ENCODE measurements at regions not wholly inside any gene's neighbourhood (a gene's known extent, or its start where the extent isn't known, plus 50 kb on each side); places are given as distances from the start of the nearest gene placed in this dataset.

DNA sequence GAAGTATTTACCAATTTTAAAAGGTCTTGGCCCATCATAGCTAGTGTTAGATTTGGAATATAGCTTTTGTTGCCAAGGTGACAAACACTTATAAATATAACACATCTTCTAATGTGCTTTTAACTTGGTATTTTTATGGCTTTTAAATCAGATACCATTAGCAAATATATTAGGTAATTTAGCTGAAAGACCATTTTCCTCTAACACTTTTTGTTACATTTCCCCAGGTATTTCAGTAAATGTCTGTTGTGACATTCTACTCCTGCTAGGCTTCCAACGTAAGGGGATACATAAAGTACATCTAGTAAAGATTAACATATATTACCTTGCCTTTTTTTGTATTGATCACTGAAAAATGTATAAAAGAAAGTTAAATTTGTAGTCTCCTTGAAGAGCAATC is 75.0 kb upstream of the SEM1 start:
- no peak for DNase-seq (ENCODE audit: low read depth)
- TF ChIP-seq, protein P1, sequence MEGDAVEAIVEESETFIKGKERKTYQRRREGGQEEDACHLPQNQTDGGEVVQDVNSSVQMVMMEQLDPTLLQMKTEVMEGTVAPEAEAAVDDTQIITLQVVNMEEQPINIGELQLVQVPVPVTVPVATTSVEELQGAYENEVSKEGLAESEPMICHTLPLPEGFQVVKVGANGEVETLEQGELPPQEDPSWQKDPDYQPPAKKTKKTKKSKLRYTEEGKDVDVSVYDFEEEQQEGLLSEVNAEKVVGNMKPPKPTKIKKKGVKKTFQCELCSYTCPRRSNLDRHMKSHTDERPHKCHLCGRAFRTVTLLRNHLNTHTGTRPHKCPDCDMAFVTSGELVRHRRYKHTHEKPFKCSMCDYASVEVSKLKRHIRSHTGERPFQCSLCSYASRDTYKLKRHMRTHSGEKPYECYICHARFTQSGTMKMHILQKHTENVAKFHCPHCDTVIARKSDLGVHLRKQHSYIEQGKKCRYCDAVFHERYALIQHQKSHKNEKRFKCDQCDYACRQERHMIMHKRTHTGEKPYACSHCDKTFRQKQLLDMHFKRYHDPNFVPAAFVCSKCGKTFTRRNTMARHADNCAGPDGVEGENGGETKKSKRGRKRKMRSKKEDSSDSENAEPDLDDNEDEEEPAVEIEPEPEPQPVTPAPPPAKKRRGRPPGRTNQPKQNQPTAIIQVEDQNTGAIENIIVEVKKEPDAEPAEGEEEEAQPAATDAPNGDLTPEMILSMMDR (conservative IDR thresholded peaks at IDR 0.05; ENCODE audit: low read depth, low read length): no peak
- H3K4me3 ChIP-seq (ENCODE audit: low read depth, low read length): no peak overlapping the region

DNA sequence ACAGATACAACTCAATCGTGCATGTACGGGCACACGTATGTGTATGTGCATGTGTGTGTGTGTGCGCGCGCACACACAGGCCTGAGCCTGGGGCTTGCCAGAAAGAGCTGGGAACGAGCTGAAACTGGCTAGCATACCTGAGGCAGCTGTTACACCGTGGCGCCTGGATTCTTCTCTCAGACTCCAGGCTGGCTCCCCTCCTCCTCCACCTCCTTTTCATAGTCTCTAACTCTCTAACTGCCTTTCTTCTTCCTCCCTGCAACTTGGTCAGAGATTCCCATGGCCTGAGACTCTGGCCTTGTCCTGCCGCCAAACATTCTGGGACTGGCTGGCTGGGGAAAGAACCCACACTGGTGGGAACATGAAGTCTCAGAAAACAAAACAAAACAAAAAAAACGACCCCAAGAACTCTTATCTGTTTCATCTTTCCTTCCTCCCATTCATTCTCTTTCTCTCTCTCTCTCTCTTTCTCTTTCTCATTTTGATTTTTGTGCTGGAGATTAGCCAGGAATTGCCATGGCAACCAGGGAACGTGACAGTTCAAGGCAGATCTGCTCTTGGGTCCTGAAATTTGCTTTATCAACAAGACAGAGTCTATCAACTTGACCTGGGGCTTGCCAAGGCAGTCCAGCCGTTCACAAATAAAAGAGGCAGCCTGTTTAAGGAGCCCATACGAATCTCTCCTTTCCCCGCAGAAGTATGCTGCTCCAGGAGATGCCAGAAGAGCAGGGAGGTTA is 76.8 kb upstream of the SEM1 start:
- no peak overlapping the region for H3K4me3 ChIP-seq (ENCODE audit: low read depth, low read length)
- DNase-seq (ENCODE audit: low read depth): no peak
- TF ChIP-seq, protein P1 (conservative IDR thresholded peaks at IDR 0.05; ENCODE audit: low read depth, low read length): no peak

DNA sequence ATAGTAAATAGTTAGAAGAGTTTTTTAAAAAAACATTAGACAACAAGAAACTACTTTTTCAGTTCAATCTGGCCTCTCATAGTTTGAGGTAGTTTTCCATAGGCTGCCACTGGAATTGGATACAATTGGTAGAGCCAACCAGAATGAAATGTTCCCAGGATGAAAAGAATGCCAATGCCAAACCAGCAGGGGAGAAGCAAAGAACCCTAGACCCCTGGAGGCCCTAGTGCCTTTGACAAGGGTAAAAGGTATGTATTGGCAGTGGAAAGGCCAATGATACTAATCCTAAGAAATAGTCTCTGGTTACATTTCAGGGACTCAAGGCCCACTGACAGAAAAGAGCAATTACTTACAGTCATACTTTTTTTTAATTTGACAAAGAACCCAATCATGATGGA is 77.4 kb upstream of the SEM1 start:
- no peak overlapping the region for H3K4me3 ChIP-seq (ENCODE audit: low read depth, low read length)
- TF ChIP-seq, protein P1 (conservative IDR thresholded peaks at IDR 0.05; ENCODE audit: low read depth, low read length): no peak
- no peak for DNase-seq (ENCODE audit: low read depth)

DNA sequence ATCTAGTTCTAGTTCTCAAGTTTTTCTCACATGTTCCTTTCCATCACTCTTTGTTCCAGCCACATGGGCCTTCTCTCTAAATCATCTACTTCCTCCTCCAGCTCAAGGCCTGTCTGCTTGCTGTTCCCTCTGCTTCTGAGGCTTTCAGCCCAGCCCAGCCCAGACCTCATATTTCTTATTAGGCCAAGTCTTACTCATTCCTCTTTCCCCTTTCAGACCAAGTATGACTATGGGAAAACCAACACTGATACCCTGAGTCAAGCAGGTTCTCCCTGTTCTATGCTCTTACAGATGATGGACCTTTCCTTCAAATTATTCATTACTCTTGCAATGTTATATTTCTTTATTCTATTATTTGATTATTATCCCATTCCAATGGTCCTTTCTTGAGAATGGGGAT is 80.3 kb upstream of the SEM1 start:
- DNase-seq (ENCODE audit: low read depth): no peak
- no peak overlapping the region for H3K4me3 ChIP-seq (ENCODE audit: low read depth, low read length)
- TF ChIP-seq, protein P1 (conservative IDR thresholded peaks at IDR 0.05; ENCODE audit: low read depth, low read length): no peak

DNA sequence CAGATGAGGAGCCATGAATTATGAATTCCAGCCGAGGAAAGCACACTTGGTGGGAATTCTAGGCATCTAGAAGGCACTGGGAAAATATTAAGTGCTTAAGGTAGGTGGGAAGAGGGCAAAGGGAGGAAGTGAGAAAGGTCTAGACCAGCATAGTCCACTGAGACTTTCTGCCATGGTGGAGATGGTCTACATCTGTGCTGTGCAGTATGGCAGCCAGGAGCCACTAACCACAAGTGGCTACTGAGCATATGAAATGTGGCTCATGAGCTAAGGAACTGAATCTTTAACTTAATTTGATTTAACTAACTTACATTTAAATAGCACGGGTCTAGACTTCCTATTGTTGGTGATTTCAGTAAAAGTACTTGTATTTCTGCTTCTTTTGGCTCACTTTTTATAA is 82.5 kb upstream of the SEM1 start:
- H3K4me3 ChIP-seq (ENCODE audit: low read depth, low read length): no peak overlapping the region
- no peak for DNase-seq (ENCODE audit: low read depth)
- TF ChIP-seq, protein P1 (conservative IDR thresholded peaks at IDR 0.05; ENCODE audit: low read depth, low read length): no peak

DNA sequence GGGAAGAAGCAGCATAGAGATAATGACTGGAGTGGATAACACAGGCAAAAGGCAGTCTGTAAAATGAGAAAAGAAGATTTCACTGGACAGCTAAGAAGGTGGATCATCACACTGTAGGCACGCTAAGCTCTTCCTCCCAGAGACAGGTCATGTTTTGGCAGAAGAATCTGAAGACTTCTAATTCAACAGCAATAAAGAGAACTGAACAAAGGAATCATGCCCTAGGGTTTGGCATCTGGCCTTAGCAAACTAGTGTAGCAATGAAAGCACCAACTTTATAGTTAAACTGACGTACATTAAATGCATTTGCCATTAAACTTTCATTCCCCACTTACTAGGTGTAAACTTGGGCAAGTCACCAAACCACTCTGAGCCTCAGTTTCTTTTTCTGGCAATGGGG is 84.4 kb upstream of the SEM1 start:
- TF ChIP-seq, protein P1 (conservative IDR thresholded peaks at IDR 0.05; ENCODE audit: low read depth, low read length): no peak
- DNase-seq (ENCODE audit: low read depth): no peak
- H3K4me3 ChIP-seq (ENCODE audit: low read depth, low read length): no peak overlapping the region

DNA sequence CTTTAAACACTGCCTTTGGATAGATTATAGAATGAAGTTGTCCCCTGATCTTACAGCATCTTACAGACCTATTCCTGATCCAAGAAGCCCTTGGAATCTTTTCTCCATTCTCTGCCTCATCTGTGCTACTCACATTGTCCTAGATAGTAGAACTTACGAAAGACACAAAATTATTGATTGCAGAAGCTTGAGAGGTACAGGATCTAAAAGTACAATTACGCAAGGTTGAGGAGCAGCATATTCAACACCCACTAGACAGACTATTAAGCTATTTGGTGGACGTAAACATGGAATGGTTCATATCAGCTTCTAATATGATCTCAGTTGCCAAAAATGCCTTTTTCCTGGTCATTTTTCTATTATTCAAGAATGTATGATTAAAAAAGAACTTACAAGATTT is 90.5 kb upstream of the SEM1 start:
- TF ChIP-seq, protein P1 (conservative IDR thresholded peaks at IDR 0.05; ENCODE audit: low read depth, low read length): no peak
- H3K4me3 ChIP-seq (ENCODE audit: low read depth, low read length): no peak overlapping the region
- no peak for DNase-seq (ENCODE audit: low read depth)
